ENCODE measurements at regions not wholly inside any gene's neighbourhood (a gene's known extent, or its start where the extent isn't known, plus 50 kb on each side); places are given as distances from the start of the nearest gene placed in this dataset.
"Not testable (repeated sequence)": the region's sequence is repeated elsewhere in the genome, so short reads cannot be mapped to it uniquely, and the experiment has no call there.

DNA sequence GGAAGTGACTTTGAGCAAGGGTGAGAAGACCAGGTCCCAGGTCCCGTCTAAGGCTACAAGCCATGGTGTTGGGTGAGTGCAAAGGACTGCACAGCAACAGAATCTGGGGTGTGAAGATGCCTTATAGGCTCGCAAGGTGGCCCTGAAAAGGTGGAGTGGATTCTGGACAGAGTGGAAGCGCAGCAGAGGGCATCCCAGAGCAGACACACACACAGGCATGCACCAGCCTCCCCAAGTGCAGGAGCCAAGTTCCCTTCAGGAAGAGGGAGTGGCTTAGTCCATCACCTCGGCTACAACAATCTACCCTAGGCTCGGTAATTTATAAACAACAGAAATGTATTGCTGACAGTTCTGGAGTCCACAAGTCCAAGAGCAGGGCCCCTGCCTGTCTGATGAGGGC, 180.1 kb upstream of the PDE10A start:
- no peak for DNase-seq

- no peak for DNase-seq
These were observed 179.4 kb upstream of the PDE10A start for GRCh38 chr6:165842281-165842936.

GRCh38 chr6:165841153-165841558, 178.1 kb upstream of the PDE10A start:
- DNase-seq = no peak

DNA sequence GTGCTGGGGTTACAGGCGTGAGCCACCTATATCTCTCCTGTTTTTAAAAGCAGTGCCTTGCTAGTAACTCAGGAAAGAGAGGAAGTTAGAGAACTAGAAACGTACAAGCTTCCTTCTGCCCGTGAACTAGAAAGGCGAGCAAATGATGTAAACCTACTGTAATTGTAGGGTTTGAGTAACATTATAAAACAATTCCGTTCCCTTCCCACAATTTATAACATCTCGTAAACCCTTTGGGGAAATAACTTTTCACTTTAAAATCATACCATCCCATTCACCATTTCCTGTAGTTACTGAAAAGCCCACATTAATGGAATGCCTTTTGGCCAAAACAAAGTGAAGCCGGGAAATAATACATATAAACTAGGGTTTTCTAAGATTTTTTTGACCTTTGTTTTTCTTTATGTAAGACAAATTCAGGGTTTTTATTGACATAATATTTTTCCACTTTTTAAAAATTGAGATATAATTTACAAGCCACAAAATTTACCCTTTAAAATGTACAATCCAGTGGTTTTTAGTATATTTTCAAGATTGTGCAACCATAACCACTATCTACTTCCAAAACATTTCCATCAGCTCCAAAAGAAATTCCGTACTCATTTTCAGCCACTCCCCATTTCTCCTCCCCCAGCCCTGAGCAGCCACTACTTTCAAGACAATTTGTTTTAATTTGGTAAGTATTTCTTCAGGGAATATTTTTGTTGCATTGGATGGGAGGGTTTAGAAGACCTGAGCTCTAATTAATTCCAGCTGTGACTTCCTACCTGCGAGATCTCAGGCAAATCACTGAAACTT, 175.1 kb upstream of the PDE10A start:
- no peak for DNase-seq

DNA sequence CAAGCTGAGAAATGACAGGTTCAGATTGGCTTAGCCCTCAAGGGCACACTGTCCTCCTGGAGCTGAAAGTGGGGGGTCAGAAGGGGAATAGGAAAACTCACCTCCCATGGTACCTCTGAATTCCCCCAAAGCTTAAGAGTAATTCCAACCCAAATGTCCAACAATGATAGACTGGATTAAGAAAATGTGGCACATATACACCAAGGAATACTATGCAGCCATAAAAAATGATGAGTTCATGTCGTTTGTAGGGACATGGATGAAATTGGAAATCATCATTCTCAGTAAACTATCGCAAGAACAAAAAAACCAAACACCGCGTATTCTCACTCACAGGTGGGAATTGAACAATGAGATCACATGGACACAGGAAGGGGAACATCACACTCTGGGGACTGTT, 173.6 kb upstream of the PDE10A start:
- not testable (repeated sequence) for DNase-seq

DNA sequence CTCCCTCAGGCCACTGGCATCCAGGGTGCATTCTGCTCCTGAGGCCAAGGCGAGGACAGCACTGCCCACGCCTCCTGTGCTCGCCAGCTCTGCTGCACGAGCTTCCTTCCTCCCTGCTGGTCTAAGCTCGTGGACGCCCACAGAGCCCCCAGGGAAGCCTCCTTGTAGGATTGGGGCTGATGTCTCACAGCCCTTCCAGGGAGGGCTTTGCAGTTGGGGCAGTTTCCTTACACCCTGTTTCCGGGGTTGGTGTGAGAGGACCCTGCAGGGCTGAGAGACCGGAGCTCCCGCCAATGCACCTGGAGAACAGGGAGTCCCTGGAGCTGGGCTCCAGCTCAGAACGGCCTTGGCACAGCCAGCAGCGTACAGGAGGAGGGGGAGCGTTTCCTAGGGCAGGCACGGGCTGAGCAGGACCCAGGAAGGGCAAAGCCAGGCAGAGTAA, 172.4 kb upstream of the PDE10A start:
- DNase-seq = no peak

DNA sequence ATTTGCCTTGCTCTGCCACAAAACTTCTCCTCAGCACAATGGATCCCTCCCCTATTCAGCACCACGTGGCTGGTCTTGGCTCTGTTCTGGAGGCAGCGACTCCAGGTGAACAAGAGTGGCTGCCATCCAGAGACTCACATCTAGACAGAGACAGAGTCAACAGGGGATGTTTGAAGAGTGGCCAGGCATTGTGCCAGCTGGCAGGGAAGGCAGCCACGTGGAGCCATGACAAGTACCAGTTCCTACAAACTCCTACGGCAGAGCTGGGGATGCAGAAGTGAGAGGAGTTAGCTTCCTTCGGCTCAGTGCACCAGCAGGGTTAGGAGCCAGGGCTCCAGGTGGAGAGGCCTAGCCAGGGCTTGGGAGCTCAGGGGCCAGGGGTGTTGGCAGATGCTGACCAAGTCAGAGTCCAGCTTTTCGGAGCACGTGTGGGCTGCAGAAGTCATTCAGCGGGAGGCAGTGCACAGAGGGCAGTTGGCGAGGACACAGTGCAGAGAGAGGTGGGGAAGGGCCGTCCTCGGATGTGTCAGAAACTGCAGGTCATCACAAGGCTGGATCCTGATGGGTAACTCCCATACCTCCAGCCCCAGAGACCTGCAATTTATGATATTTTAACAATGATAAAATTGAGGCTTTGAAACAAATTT, 171.7 kb upstream of the PDE10A start:
- no peak for DNase-seq

DNA sequence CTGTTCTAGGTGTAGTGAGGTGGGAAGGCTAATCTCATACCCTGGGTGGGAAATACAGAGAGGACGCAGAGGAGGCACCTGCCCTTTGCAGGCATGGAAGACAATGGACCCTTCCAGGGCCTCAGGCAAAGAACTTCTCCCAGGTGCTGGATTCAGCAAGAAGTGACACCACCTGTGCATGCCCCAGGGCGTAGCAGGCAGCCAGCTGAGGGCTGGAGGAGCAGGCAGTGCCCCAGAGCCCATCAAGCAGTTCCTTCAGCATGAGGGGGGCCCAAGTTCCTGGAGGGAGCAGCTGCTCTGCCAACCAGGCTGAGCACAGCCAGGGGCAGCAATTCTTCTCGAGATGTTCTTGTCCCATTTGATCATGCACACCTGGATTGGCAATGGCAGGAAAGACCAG, 170.3 kb upstream of the PDE10A start:
- no peak for DNase-seq

DNA sequence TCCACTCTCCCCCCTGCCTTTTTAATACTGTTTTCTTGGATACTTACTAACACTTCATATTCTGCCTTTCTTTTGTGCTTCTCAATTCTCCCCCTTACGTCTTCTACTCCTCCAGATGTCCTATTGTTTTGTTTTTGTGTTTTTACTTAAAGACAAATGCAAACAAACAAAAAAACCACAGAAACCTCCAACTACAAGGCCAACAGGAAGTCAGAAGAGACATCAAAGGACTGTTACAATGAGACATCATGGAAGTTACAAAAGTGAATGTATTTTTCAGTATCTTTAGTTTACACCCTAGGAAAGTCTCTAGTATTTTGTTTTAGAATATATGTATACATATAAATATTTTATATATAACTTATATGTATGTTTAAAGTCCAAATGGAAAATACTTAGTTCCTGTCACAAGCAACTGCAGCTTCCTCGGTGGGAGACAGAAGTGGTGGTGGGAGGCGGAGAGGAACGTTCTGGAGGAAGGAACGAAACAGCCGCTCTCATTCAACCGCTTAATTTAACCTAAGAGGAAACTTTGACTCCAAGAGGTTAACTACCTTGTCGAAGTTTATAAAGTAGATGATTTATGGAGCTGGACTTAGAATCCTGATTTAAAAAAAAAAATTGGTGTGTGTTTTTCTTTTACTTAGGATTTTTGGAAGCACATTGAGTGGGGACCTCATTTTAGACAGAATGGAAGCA, 168.9 kb upstream of the PDE10A start:
- no peak for DNase-seq

- no peak for DNase-seq
These were observed 167.7 kb upstream of the PDE10A start for GRCh38 chr6:165830761-165831160.

- no peak for DNase-seq
These were observed 166.3 kb upstream of the PDE10A start for GRCh38 chr6:165829376-165829775.

DNA sequence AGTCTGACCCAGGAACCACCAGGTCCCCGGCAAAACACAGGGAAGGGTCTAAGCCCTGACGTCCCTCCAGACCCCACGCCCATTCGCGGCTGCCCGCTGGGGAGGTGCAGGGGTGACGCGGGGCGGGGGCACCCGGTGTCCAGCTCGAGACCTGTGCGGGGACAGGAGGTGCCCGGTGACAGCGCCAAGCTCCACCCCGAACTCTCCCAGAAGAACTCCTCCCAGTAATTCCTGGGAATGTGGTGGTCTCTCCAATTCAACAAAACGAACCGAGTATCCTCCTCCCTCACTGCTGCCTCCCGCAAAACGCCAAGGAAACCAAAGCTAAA, 164.1 kb upstream of the PDE10A start:
- DNase-seq = no peak

DNA sequence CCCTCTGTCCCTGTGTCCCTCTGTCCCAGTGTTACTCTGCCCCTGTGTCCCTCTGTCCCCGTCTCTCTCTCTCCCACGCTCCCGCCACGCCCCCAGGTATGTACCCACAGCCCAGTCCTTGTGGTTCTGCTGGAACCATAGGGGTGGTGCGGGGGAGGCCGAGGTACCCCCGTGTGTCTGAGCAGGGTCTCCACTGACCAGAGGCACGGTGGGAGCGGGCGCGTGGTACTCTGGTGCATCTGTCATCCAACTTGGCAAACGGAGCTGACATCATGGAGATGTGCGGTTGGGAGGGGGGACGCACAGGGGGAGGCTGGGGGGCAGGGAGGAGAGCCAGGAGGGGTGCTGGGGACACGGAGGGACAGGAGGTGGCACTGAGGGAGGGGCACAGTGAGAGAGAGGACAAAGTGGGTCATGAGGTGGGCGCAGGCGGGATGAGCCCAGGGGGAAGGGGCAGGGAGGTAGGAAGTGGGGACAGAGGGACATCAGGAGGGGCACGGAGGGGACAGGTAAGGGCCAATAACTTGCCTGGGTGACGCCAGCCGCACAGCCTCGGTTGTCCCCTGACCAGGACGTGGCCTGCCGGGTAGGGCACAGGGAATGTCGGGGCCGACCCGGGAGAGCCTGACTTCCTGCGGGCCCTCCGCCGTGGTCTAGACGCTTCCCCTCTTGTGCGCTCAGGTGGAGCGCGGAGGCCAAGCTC, 163.6 kb upstream of the PDE10A start:
- DNase-seq = no peak

DNA sequence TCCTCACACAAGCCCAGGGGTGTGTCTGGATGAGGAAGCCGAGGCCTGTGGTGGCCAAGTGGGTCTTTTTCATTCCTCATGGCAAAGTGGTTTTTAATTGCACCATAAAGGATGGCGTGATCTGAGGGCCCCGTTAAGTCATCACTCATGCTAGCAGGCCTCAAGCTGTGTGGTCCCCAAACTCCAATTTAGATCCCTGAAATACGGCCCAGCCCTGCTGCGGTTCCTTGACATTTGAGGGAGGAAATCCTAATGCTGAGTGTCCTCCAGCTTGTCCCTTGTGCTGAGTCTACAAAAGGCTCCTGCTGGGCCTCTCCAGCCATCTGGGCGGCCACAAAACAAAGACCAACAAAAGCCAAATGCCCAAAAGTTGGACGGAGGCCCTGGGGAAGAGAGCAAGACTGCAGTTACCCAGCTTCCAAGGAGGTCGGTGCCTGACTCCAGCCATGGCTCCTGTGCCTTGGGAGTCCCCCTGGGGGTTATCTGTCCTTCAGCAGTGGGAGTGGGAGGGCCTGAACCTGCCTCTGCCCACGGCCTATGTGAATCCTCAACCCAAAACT, 162.3 kb upstream of the PDE10A start:
- no peak for DNase-seq

DNA sequence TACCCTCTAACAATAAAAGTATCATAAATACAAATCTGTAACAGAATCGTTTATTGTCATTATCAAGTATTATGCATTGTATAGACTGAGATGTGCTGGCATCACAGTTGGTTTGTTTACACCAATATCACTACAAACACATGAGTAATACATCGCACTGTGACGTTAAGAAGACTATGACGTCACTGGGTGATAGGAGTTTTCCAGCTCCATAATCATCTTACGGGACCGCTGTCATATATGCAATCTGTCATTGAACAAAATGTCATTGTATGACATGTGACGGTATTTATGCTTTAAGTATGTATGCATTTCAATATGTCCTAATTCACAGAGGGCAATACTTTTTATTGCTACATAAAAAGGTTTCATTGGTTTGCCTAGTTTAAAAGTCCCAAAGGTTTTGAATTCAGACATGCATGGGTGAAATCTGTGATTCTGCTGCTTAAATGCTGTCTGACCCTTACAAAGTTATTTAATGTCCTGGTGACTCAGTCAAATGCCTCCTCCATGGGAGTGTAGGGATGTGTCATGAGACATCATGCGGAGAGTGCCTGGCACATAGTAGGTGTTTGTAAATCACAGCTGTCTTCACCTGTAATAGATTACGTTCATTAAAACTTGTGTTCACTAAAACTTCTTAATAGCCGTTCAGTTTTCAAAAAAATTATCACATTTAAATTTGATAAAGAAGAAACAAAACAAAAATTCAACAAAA, 160.7 kb upstream of the PDE10A start:
- DNase-seq = no peak

- DNase-seq = no peak
These were observed 159.5 kb upstream of the PDE10A start for GRCh38 chr6:165822501-165822900.

- no peak for DNase-seq
These were observed 158.7 kb upstream of the PDE10A start for GRCh38 chr6:165821754-165822153.

DNA sequence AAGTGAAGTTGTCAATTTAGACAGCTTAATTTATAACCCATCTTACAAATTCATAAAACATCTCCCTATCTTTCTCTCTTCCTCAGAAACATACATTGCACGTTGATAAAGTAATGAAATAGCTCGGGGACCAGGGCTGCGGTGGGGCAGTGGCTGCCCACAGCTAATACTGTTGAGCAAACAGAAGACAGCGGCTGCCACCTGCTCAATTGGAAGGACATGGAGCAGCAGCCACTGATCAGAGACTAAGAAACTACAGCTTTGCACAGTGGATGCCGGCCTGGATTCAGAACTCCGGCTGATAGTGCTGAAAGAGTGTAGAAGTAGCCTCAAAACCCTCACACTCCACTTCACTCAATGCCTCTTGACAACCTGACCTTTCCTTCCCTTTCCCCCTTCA, 157.9 kb upstream of the PDE10A start:
- DNase-seq = no peak

DNA sequence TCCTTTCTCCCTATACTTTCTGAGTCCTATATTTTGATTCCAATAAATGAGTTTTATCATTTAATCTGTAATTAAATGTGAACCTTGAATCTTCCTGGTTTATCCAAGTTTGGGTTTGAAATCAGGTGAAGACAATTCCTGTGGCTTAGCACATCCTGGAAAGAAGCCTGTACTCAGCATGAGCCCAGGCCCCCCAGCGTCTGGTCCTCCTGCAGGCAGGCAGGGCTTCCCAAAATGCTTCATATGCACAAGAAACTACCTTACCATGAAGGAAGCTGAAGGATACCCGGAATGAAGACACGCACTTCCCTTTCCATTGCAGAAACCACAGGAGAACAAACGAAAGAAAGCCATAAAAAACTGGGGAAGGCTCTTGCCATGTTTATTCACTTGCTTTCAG, 157.4 kb upstream of the PDE10A start:
- DNase-seq = no peak

DNA sequence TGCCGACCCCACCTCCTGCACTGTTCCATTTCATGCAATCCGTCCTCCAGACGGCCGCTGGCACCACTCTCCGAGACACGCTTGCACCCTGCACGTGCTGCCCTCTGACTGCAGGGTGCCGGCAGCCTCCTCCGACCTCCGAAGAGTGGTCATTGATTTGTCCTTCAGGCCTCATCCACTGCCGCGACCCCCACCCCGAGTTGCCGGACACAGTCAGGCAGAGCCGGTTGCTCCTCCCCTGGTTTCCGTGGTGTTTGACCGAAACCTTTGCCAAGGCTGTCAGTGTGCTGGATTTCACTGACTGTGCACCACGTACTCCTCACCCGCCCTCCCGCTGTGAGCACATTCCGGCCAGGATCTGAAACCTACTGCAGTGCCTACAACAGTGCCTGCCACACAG, 156.4 kb upstream of the PDE10A start:
- no peak for DNase-seq

DNA sequence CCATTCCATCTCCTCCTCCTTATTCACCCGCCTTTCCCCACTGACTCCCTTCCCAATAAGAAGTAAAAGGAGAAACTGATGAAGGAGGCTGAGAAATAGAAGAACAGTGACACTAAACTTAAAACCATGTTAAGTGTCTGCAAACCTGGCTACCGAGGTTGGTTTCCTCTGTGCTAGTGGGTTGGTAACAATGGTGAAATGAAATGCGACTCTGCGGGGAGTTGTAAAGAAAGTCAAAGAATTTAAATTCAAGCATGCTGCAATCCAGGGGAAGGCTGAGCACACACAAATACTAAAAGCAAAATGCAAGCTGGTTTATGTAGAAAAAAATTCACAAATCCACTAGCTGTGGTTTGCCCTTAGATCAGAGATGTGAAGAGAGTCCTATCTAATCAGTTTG, 155.2 kb upstream of the PDE10A start:
- DNase-seq = no peak

DNA sequence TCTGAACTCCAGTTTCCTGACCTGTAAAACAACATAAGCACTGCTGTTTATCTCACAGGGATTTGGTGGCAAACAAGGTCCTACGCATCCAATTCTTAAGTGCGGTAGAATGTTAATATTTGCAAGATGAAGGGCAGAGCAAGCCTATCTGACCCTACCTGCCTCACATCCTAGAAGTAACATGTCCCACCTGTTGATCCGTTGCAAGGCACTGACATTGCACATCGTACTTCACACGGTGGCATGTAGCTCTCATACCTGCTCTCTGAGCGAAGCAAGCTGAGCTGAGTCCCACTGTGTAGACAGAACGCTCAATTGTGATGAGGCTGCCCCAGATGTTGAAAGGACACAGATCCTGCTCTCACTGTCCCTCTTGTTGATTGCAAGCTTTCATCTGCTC, 154.7 kb upstream of the PDE10A start:
- DNase-seq = no peak
